Trophoblast cell (in vitro differentiated cells and primary cell): ENCODE measurements at regions not wholly inside any gene's neighbourhood (a gene's known extent, or its start where the extent isn't known, plus 50 kb on each side); places are given as distances from the start of the nearest gene placed in this dataset.
"Not testable (repeated sequence)": the region's sequence is repeated elsewhere in the genome, so short reads cannot be mapped to it uniquely, and the experiment has no call there.

ENCODE experiments used
- DNase-seq, 2 donors: peaks; one replicate each; pipeline ENCODE4 v3.0.0-alpha.2; 2016
- H2AFZ ChIP-seq: 2 replicates; pipeline ENCODE4 v1.6.1; 2013; ENCODE audit warnings: low read length, moderate library complexity, mild to moderate bottlenecking; ENCODE audit not compliant: insufficient read depth, poor library complexity
- H2AK5ac ChIP-seq: 2 replicates; pipeline ENCODE4 v1.6.1; 2013; ENCODE audit warnings: mild to moderate bottlenecking, low read length
- H2BK120ac ChIP-seq: 2 replicates; pipeline ENCODE4 v1.6.1; 2013; ENCODE audit warnings: low read length, mild to moderate bottlenecking, moderate library complexity; ENCODE audit not compliant: insufficient read depth, poor library complexity
- H2BK12ac ChIP-seq: 2 replicates; pipeline ENCODE4 v1.6.1; 2013; ENCODE audit warnings: mild to moderate bottlenecking, low read length, moderate library complexity
- H2BK5ac ChIP-seq: 2 replicates; pipeline ENCODE4 v1.6.1; 2013; ENCODE audit warnings: low read length, low read depth, moderate library complexity, mild to moderate bottlenecking; ENCODE audit not compliant: poor library complexity
- H3K14ac ChIP-seq: 2 replicates; pipeline ENCODE4 v1.6.1; 2013; ENCODE audit warnings: mild to moderate bottlenecking, low read length
- H3K18ac ChIP-seq: 2 replicates; pipeline ENCODE4 v1.6.1; 2013; ENCODE audit warnings: mild to moderate bottlenecking, low read length
- H3K23ac ChIP-seq: 2 replicates; pipeline ENCODE4 v1.6.1; 2013; ENCODE audit warnings: low read length
- H3K27ac ChIP-seq: 2 replicates; pipeline ENCODE4 v1.5.1; 2013; ENCODE audit warnings: low read depth, mild to moderate bottlenecking, inconsistent platforms, low read length, moderate library complexity
- H3K27me3 ChIP-seq: 2 replicates; pipeline ENCODE4 v1.6.1; 2013; ENCODE audit warnings: inconsistent platforms, mild to moderate bottlenecking, low read length, moderate library complexity; ENCODE audit not compliant: insufficient read depth
- H3K36me3 ChIP-seq, 2 experiments: 1 replicate in 1 of 2; 2 replicates in 1 of 2; pipeline ENCODE4 v1.6.1; 2013; ENCODE audit warnings: low read length in 2 of 2, mild to moderate bottlenecking in 2 of 2, moderate library complexity in 1 of 2; ENCODE audit not compliant: insufficient read depth in 2 of 2, control insufficient read depth in 1 of 2
- H3K4ac ChIP-seq: 2 replicates; pipeline ENCODE4 v1.6.1; 2013; ENCODE audit warnings: low read depth, mild to moderate bottlenecking, low read length, moderate library complexity
- H3K4me1 ChIP-seq, 2 experiments: 1 replicate in 1 of 2; 2 replicates in 1 of 2; pipeline ENCODE4 v1.6.1; 2013; ENCODE audit warnings: low read length in 2 of 2, mild to moderate bottlenecking in 2 of 2, moderate library complexity in 1 of 2; ENCODE audit not compliant: insufficient read depth in 2 of 2, control insufficient read depth in 1 of 2
- H3K4me2 ChIP-seq: 2 replicates; pipeline ENCODE4 v1.6.1; 2013; ENCODE audit warnings: inconsistent platforms, mild to moderate bottlenecking, low read length, moderate library complexity
- H3K4me3 ChIP-seq: 2 replicates; pipeline ENCODE4 v1.5.1; 2013; ENCODE audit warnings: mild to moderate bottlenecking, low read depth, low read length, inconsistent platforms
- H3K79me1 ChIP-seq: one replicate; pipeline ENCODE4 v1.6.1; 2013; ENCODE audit warnings: low read length
- H3K79me2 ChIP-seq: 2 replicates; pipeline ENCODE4 v1.6.1; 2013; ENCODE audit warnings: low read length, mild to moderate bottlenecking; ENCODE audit not compliant: control insufficient read depth, insufficient read depth, poor library complexity
- H3K9ac ChIP-seq: 2 replicates; pipeline ENCODE4 v1.6.1; 2013; ENCODE audit warnings: mild to moderate bottlenecking, low read length
- H3K9me3 ChIP-seq: 2 replicates; pipeline ENCODE4 v1.6.1; 2013; ENCODE audit warnings: low read depth, mild to moderate bottlenecking, control low read depth, inconsistent platforms, low read length; ENCODE audit not compliant: insufficient read depth
- H4K12ac ChIP-seq: 2 replicates; pipeline ENCODE4 v1.6.1; 2013; ENCODE audit warnings: low read depth, mild to moderate bottlenecking, low read length, moderate library complexity
- H4K8ac ChIP-seq: 2 replicates; pipeline ENCODE4 v1.6.1; 2013; ENCODE audit warnings: low read depth, mild to moderate bottlenecking, low read length, moderate library complexity
- H4K91ac ChIP-seq: one replicate; pipeline ENCODE4 v1.6.1; 2013; ENCODE audit warnings: low read depth, mild to moderate bottlenecking, low read length, moderate library complexity
- WGBS: extraction: QIAGEN DNeasy Blood & Tissue Kit; methylation state at CpG from one replicate; pipeline ENCODE4 v1.1.7; 2013; ENCODE audit warnings: missing lambda C conversion rate; ENCODE audit not compliant: insufficient read length, insufficient coverage; ENCODE audit errors: extremely low coverage; 5-methylcytosine and 5-hydroxymethylcytosine counted together

- not testable (repeated sequence) for H3K9ac ChIP-seq, H3K18ac ChIP-seq, H2BK12ac ChIP-seq, DNase-seq, H3K27ac ChIP-seq, H2AFZ ChIP-seq, H3K79me1 ChIP-seq, H3K4me3 ChIP-seq, H4K8ac ChIP-seq, H3K4me1 ChIP-seq, H2AK5ac ChIP-seq, H3K9me3 ChIP-seq, H4K12ac ChIP-seq, H3K23ac ChIP-seq, H3K4me2 ChIP-seq, H3K79me2 ChIP-seq, H2BK120ac ChIP-seq, H2BK5ac ChIP-seq, H3K4ac ChIP-seq, H3K14ac ChIP-seq, H4K91ac ChIP-seq, H3K36me3 ChIP-seq, H3K27me3 ChIP-seq
- WGBS: no CpG with 5 or more reads among the region's 5 CpGs
Observed at GRCh38 chr21:5240521-5240920, 5280.9 kb upstream of the TPTE start.

- not testable (repeated sequence) for H3K14ac ChIP-seq, H3K79me2 ChIP-seq, H3K18ac ChIP-seq, H4K91ac ChIP-seq, H3K23ac ChIP-seq, H4K8ac ChIP-seq, H3K36me3 ChIP-seq, H3K4ac ChIP-seq, H2AFZ ChIP-seq, H3K4me3 ChIP-seq, DNase-seq, H3K27me3 ChIP-seq, H2AK5ac ChIP-seq, H2BK5ac ChIP-seq, H3K27ac ChIP-seq, H3K9ac ChIP-seq, H2BK12ac ChIP-seq, H4K12ac ChIP-seq, H3K4me2 ChIP-seq, H3K79me1 ChIP-seq, H2BK120ac ChIP-seq, H3K9me3 ChIP-seq, H3K4me1 ChIP-seq
- WGBS: no CpG with 5 or more reads among the region's 5 CpGs
Observed at GRCh38 chr21:5242732-5243131, 5278.7 kb upstream of the TPTE start.

DNA sequence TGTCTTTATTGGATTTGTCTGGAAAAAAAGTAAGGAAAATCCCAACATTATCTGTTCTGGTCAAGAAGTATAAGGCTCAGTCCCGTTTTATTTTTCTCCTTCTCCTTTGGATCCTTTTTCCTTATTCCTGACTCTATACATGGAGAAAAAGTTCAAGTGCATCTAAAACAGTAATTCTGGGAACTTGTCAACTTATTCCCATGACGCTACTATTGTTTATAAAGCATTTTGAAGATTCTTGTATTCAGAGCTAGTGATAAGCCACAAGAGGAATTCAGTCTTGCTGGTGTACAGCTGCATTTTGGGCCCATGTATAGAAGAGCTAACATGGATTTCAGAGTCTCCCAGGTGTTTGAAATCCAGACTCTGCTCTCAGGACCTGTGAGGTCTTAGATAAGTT is 5278.1 kb upstream of the TPTE start:
- WGBS: no CpG with 5 or more reads among the region's 2 CpGs
- not testable (repeated sequence) for H3K4me1 ChIP-seq, H2BK120ac ChIP-seq, H3K79me2 ChIP-seq, H3K36me3 ChIP-seq, H3K27ac ChIP-seq, H2AK5ac ChIP-seq, H3K4me3 ChIP-seq, H4K12ac ChIP-seq, H3K4me2 ChIP-seq, H2AFZ ChIP-seq, H4K91ac ChIP-seq, H2BK5ac ChIP-seq, H3K18ac ChIP-seq, H3K14ac ChIP-seq, H3K9me3 ChIP-seq, DNase-seq, H3K9ac ChIP-seq, H3K79me1 ChIP-seq, H4K8ac ChIP-seq, H3K23ac ChIP-seq, H3K27me3 ChIP-seq, H3K4ac ChIP-seq, H2BK12ac ChIP-seq

GRCh38 chr21:5243715-5244375 is 5277.5 kb upstream of the TPTE start:
- WGBS: no CpG with 5 or more reads among the region's 17 CpGs
- not testable (repeated sequence) for H3K4me2 ChIP-seq, H3K23ac ChIP-seq, H3K79me1 ChIP-seq, H2BK5ac ChIP-seq, H2AFZ ChIP-seq, H3K4me1 ChIP-seq, H3K18ac ChIP-seq, H4K91ac ChIP-seq, H4K8ac ChIP-seq, H3K9ac ChIP-seq, H3K4ac ChIP-seq, H3K9me3 ChIP-seq, H2BK12ac ChIP-seq, DNase-seq, H3K14ac ChIP-seq, H3K36me3 ChIP-seq, H3K4me3 ChIP-seq, H3K27ac ChIP-seq, H2AK5ac ChIP-seq, H2BK120ac ChIP-seq, H4K12ac ChIP-seq, H3K27me3 ChIP-seq, H3K79me2 ChIP-seq
